UCSD-AML1 (cell line): ENCODE measurements at regions not wholly inside any gene's neighbourhood (a gene's known extent, or its start where the extent isn't known, plus 50 kb on each side); places are given as distances from the start of the nearest gene placed in this dataset.
"Not testable (repeated sequence)": the region's sequence is repeated elsewhere in the genome, so short reads cannot be mapped to it uniquely, and the experiment has no call there.

ENCODE experiments used
- DNase-seq: peaks from one replicate; lab custom pipeline; 2025; ENCODE audit not compliant: unreplicated experiment; lab: John Stamatoyannopoulos, UW

DNA sequence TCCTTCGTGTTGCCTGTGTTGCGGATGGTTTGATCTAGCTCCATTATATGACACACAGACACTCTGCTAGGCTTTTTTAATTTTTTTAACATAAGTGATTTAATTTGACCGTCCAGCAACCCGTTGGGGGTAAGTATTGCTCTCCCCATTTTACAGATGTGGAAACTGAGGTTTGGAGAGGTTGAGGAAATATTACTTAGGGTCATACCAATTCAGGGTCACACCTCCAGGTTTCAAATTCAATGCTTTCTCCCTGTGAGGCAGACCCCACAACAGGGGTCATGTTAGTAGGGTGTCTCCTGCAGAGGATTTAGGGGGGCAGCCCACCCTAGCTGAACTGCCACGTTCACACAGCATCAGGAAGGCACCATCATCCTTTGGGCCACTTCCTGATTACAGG is 179.4 kb downstream of the COPRS start:
- no peak for DNase-seq

DNA sequence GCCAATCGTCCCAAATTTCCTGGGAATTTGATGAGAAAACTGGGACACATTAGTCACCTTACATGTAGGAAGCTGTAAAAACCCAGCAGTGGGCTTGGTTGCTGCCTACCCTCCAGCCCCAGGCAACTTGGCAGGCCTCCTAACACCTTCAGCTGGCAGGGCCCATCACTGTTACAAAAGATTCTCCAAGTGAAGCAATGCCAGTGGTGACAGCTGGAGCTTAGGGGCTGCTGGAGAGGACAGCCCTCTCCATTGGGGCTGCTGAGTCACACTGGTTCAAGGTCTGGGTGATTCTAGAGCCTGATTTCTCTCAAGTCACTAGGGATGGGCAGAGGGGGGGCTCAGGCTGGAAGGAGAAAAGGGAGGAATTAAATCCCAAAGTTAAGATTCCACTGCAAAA is 180.6 kb downstream of the COPRS start:
- DNase-seq = no peak

DNA sequence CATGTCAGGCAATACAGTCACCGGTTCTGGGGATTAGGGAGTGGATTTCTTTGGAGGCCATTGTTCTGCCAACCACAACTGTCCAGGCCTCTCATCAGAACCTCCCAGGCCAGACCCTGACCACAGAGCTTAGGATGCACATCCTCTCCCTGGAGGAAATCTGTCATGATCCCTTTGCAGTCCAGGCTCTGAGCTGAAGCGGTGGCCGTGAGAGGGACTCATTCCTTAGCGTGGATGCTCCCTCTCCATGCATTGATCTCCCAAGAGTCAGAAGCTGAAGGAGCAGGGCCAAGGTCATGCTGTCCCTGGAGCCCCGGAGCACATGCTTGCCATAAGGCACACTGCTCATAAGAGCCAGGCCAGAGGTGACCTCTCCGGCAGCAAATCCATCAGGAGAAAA is 181.4 kb downstream of the COPRS start:
- DNase-seq = no peak

DNA sequence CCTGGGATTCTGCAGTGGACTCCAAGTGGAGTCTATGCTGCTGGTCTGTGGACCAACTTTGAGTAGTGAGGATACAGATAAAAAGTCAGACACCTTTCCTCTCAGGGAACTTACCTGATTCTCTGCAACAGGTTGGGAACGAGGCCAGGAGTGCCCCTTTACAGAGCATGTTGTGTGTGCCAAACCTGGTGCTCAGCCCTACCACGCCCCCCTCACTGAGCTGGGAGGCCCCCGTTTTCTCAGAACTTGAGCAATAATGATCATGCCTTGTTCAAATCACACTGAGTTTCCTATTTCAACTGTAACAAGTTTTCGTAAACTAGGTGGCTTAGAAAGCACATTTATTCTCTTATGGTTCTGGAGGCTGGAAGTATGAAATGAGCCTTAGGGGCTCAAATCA is 182.0 kb downstream of the COPRS start:
- no peak for DNase-seq

DNA sequence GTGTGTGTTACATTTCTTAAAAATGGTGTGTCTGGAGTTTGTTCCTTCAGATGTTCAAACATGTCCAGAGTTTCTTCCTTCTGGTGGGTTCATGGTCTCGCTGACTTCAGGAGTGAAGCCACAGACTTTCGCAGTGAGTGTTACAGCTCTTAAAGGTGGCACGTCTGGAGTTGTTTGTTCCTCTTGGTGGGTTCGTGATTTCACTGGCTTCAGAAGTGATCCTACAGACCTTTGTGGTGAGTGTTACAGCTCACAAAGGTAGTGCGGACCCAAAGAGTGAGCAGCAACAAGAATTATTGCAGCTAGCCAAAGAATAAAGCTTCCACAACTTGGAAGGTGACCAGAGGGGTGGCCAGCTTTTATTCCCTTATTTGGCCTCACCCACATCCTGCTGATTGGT is 183.7 kb downstream of the COPRS start:
- not testable (repeated sequence) for DNase-seq

DNA sequence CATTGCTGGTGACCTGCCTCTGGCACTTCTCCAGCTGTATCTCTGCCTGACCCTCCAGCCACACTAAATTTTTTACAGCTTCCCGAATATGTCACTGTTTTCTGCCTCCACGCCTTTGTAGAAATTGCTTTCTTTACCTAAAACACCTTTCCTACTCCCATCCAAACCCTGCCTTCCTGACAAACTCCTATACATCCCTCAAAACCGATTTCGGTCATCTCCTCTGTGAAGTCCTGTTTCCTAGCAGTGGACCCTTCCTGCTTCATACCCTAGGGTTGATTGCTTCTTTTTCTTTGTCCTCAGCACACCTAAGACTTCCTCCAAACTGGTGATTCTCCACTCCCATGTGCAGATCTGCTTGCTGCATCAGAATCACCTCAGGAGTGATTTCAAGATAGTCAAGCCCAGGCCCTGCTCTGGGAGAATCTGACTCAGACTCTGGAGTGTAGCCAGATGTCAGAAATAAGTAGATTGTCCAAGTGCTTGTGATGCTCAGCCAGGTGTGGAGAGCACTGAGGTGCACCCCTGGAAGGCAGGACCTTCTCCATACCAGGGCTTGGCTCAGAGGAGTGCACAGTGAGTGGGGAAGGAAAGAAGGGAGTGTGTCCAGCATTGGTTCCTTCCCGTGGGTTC is 184.2 kb downstream of the COPRS start:
- DNase-seq = no peak

DNA sequence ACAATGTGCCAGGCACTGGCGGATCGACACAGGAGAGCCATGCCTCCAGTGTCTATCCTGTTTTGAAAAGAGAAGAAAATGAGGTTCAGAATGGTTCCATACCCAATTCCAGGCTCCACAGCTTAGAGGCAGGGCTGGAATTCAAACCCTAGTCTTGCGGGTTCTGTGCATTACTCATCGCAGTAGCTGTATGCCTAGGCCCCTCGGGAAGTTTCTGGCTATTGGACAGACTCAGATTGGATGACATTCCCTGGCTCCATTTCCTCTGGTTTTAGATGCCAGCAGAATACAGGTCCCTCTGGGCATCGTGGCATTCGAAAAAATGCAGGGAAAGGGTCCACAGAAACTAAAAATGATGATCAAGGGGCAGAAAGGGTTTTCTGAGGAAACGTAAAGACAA is 184.7 kb downstream of the COPRS start:
- no peak for DNase-seq

DNA sequence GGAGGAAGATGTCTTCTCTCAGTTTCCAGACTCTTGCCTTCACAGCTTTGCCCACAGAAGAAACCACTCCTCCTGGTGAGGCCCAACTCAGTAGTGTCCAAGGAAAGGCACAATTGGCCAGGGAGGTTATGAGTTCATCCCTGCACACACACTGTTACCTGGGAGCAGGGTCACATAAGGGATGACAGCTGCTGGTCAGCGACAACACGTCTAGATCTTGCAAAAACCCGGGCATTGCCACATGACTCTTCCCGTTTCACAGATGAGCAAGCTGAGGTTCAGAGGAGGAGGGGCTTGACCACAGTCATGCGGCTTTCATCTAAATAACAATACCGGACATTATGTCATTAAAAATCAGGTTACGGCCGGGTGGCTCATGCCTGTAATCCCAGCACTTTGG is 186.0 kb downstream of the COPRS start:
- no peak for DNase-seq

DNA sequence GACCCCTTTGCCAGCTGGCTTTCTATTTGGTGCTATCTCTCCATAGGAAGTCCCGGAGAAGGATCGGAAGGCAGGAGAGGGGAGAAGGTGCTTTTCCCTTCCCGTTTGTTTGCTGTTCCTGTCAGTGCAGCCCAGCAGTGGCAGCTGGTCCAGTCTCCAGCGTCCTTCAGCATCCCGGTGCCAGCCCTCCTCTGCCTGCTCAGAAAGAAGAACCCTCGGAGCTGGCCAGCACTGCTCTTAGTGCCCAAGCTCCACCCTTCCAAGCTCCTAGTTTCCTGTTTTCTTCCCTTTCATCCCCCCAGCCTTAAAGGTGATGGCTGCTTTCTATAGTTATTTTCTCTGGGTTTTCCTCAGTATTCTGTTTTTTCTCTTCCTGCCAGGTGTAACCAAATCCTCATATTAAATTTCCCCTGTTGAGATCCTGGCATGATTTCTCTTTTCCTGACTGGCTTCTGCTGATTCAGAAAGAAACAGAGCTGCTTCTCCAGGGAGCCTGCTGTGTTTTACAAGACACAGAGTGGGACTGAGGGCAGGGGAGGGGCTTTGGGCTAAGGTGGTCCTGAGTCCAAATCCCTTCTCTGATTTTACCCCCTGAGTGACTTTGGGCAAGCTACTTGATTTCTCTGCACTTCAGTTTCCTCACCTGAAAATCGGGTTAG is 186.8 kb downstream of the COPRS start:
- DNase-seq = no peak

DNA sequence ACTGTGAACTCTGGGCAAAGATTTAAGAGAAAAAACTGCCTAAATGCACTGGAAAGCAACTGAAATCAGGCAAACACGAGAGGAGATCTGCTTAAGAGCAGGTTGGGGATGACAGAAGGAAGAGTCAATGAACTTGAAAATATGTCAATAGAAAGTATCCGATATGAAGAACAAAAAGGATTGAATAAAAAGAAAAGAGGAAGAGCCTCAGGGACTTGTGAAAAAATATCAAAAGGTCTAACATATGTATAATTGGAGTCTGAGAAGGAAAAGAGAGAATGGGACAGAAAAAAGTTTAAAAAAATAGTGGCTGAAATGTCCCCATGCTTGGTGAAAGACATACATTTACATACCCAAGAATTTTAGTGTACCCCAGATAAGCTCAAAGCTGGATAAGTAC is 195.5 kb downstream of the COPRS start:
- DNase-seq = no peak

DNA sequence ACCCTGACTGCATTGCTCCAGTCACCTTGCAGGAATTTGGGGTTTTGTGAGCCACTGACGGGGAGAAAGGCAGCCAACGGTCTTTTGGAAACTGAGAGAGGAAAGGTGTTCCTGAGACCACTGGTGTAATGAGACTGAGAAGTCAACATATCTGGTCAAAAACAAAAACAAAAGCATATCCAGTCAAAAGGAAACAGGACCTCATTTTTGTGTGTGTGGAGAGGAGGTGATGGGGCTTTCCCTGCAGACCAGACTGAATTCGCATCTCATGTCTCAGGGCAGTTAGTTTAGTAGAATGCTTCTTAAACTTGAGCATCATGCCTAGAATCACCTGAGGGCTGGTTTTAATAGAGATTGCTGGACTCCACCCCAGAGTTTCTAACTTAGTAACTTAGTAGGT is 198.4 kb downstream of the COPRS start:
- DNase-seq = no peak

DNA sequence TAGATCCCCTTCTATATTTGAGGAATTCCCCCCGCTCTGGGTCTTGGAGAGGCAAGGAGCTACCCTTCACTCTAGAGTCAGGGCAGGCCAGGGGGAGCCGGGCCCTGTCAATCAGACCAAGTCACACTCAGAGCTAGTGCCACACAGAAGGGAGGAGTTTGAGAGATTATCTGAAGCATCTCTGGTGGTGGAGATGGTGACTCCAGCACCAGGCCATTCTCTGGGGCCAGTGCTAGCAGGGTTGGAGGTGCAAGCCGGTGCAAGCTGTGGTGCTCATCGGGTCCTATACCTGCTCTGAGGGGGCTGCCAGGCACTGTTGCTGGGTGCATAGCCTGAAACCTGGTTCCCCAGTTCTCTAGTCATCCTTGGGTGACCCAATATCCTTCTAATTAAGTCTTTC is 201.2 kb downstream of the COPRS start:
- no peak for DNase-seq

DNA sequence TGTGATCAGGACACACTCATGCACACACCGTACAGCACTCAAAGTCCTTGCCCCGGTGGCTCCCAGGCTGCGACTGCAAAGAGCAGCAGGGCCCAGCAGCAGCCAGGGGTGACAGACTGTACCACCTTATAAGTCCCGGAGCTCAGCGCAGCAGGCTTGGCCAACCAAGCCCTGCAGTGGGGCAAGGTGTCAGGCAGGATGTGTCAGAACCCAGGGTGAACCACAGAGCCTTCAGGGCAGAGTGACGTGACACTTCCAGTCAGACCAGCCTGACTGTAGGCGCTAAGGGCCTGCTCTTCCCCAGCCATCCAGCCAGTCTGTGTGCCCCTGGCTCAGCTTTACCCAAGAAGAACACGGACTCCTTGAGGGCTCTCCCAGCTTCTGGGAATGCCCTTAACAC is 204.1 kb downstream of the COPRS start:
- peak; percentile 76 for DNase-seq

DNA sequence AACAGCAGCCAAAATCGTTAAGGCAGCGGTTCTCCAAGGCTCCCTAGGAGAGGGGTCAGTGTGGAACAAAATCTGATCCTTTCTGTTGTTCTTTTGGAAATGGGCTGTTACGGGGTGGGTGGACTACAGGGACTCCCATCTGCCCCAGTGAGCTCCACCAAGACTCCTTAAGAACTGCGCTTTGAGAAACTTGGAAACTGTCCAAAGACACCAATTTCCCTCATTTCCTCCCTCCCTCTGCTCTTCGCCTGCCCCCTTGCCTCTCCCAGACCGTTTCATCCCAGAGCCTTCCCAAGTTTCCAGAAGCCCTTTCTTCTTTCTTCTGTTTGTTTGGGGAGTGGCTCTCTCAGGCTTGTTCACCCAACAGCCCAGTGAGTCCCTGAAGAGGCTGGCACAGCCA is 205.4 kb downstream of the COPRS start:
- no peak for DNase-seq

DNA sequence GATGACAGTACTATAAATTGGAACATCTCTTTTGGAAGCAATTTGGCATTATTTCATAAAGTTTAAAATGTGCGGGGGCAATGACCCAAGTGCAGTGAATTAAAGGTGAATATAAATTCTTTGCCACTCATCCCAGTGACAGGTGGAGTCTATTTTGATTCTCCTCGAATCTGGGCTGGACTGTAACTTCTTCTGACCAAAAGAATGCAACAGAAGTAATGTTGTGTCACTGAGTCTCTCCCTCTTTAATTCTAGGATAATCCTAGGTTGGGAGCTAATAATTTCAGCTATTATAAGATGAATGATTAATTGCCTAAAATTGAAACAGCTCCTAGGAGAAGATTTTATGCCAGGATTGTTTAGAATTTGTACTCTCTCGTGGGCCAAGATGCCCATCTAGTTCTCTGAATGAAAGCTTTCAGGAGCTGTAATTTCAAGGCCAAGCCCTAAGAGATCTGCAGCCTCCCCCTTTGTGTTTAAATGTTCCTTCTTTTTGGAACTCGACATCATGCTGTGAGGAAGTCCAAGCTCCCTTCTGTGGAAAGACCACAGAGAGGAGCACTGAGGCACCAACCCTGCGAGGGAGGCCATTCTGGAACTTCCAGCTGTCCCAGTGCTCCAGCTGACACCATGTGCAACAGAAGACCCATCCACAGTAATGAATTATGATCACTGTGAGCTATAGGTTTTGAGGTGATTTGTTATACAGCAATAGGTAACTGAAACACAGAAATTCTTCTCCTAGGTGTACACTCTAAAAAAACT is 208.1 kb downstream of the COPRS start:
- DNase-seq = no peak

DNA sequence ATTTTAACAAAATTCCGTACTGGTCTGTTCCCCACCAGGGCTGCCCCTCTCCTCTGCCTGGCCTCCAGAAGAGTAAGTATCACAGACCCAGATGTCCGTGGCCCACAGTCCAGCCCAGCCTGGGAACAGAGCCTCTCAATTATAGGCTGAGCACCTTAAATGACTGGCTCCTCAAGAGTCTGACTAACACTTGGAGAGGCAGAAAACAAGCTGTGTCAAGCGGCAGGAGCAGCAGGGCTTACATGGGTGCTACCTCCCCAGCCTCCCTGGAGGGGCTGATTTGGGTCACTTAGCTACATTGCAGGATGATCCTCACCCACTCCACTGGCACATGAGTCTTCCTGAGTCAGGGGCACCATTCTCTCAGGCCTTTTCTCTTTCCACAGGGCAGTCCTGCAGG is 209.7 kb downstream of the COPRS start:
- DNase-seq = no peak

DNA sequence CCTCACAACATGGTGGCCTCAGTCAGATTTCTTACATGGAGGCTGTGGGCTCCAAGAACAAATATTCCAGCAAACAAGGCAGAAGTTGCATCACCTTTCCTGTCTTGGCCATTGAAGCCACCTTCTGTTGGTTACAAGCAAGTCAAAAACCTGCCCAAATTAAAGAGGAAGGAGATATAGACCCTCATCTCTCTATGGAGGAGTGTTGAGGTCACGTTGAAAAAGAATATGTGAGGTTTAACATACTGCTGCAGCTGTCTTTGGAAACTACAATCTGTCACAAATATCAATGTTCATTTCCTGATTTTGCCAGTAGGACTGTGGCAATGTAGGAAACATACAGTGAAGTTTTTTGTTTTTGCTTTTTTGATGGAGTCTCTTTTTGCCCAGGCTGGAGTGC is 211.4 kb downstream of the COPRS start:
- no peak for DNase-seq

DNA sequence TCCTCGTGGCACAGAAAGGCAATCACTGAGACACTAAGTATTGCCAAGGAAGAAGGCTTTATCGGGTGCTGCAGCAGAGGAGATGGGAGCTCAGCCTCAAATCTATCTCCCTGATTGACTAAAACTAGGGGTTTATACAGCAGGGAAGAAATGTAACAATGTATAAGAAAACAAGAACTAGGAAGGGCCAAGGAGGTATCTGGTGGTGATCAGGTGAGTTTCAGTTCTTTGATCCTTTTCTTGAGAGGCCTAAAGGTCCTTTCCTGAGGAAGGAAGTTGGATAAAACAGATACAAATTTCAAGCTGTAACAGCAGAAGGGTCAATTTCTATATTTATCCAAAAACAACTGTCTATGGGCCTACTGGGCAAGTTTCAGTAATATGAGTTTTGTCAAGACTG is 212.4 kb downstream of the COPRS start:
- DNase-seq = no peak

DNA sequence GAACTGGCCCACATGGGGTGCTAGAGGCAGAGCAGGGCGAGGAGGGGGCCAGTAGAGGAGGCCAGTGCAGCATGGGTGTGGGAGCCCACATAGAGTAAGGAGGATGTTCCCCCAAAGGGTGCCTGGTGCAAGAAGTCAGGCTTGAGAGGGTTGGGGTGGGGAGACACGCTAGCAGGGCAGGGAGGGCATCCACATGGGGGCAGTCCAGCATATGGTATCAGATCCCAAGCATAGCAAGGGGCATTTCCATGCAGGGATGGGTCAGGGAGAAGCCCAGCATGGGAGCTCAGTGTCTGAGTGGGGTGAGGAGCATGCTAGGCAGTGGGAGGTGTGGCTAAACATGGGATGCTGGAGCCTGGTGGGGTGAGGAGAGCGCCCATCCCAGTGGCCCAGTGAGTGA is 213.7 kb downstream of the COPRS start:
- DNase-seq = no peak

DNA sequence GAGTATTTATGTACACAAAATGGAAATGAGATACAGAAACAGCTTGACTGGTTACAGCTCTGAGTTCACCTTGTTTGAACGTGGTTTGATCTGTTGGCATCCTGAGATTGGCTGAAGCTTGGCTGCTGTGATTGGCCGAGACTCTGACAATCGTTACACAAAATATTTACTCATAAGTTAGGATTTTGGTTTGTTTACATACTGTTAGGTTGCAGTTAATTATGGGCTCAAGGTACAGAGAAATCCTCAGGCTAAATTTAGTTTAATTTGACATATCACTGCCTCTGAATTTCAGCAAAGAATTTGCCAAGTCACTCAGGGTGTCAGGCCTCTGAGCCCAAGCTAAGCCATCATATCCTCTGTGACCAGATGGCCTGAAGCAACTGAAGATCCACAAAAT is 227.3 kb downstream of the COPRS start:
- no peak for DNase-seq

DNA sequence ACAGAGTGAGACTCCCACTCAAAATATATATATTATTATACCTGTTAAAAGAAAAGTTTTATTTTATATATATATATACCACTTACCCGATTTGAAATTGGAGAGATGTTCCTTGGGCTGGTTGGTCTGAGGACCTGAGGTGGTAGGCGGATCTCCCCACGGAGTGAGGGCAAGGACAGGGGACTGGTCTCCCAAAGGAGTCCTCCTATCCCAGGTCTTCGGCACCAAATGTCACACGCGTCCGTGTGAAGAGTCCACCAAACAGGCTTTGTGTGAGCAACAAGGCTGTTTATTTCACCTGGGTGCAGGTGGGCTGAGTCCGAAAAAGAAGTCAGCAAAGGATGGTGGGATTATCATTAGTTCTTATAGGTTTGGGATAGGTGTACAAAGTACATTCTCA is 228.2 kb downstream of the COPRS start:
- DNase-seq = not testable (repeated sequence)

DNA sequence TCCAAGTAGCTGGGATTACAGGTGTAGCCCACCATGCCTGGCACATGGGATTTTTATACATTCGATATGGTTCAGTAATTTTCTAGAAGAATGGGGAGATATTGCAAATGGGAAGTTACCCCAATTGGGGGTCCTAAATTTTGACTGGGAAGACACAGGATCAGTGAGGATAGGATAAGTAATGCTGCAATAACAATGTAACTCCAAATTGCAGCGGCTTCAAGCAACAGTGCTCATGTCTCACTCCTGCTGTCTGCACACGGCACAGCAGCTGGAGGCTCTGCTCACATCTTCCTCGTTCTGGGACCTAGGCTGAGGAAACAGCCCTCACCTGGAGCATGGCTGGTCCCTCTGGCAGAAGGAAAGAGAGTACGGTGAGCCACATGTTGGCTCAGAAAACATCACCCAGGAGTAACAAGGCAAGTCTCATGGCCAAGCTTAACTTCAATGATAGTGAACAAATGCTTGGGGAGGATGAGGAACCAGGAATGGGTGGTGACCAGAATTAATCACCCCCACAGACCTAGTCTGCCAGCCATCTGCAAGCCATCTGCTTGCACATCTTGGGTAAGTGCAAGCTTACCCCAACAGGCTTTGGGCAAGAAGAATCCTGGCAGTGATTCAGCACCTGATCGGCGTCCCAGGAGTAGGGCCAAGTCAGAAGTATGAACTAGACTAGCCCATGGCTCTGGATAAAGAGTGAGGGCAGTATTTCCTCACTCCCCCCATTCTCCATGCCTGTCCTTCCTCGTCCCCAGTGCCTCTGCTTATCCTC is 229.2 kb downstream of the COPRS start:
- no peak for DNase-seq
